Head of caudate nucleus (tissue), 42 donors: ENCODE measurements at regions not wholly inside any gene's neighbourhood (a gene's known extent, or its start where the extent isn't known, plus 50 kb on each side); places are given as distances from the start of the nearest gene placed in this dataset.

Source experiments
- DNase-seq, 42 donors: peaks; one replicate each; pipeline versions ENCODE4 v3.0.0 to v3.0.0-alpha.2; 2020 to 2021; ENCODE audit warnings: mixed read lengths in 7 of 42
- intact Hi-C: fragments of 100-400 bp; cut with DNase I; formaldehyde crosslinking; loops from one replicate; pipeline ENCODE4 v1.15.0; 2022

GRCh38 chr12:127223011-127223410, 1044.0 kb upstream of the TMEM132C start:
- intact Hi-C loops, result no loop called here
- DNase-seq, result no peak

- DNase-seq, result no peak
- intact Hi-C loops, result no loop called here
Measured at GRCh38 chr12:127223731-127224130, 1043.2 kb upstream of the TMEM132C start.

- intact Hi-C loops, result no loop called here
- no peak for DNase-seq
Measured at GRCh38 chr12:127230843-127231260, 1036.1 kb upstream of the TMEM132C start.

DNA sequence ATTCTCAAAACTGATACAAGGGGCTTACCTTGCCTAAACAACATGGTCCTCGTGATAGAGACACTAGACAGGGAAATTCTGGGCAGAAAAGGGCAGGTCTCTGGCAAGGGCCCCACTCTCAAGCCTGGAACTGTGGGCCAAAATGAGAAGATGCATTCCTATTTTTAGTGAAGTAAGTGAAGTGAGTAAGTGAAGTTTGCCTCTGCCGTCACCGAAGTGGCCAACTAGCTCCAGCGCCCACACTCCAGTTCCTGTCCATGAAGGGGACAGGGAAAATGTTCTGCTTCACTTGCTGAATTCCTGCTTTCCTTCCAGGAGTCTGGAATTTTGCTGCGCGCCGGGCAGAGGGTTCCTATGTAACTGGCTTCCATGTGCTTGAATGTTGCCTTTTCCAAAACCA, 1035.6 kb upstream of the TMEM132C start:
- no peak for DNase-seq
- intact Hi-C loops, result no loop called here

DNA sequence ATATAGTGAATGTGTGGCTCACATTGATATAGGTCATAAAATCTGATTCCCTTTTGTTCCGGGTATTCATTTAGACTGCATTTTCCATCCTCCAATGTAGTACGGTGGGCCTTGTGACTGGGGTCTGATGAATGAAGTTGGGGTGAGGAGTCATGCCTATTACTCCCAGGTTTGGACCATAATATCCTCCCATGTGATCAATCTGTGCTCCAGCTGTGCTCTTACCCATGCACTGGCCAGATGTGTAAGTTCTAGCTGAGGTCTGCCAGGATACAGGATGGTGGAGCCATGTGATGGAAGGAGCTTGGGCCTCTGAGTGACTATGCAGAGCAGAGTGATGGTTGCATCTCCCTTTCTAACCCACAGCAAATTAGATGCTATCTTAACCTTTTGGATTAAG, 1034.0 kb upstream of the TMEM132C start:
- no peak for DNase-seq
- intact Hi-C loops, result no loop called here

- DNase-seq, result peak in 1 of 42 donors; percentile 3
- intact Hi-C loops, result no loop called here
Measured at GRCh38 chr12:127235761-127236160, 1031.2 kb upstream of the TMEM132C start.

- DNase-seq, result no peak
- intact Hi-C loops, result no loop called here
Measured at GRCh38 chr12:127236491-127236890, 1030.5 kb upstream of the TMEM132C start.

GRCh38 chr12:127237151-127237550, 1029.8 kb upstream of the TMEM132C start:
- intact Hi-C loops, result no loop called here
- no peak for DNase-seq

DNA sequence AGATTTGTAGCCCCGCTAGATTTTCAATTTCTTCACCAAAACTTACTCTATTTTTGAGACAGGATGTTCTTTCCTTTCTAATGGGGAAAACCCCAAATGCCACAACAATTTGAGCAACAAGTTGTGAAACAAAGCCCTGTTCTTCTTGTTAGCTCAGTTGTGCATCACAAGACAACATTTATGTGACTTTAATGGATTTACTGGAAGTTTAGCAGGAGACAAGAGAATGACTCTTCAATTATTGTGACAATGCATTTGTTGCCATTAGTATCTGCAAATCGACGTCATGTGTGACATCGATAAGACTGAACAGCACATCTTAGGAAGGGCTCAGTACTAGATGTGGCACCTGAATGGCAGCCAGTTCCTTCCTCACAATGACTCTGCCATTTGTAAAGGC, 1028.9 kb upstream of the TMEM132C start:
- no peak for DNase-seq
- intact Hi-C loops, result no loop called here

DNA sequence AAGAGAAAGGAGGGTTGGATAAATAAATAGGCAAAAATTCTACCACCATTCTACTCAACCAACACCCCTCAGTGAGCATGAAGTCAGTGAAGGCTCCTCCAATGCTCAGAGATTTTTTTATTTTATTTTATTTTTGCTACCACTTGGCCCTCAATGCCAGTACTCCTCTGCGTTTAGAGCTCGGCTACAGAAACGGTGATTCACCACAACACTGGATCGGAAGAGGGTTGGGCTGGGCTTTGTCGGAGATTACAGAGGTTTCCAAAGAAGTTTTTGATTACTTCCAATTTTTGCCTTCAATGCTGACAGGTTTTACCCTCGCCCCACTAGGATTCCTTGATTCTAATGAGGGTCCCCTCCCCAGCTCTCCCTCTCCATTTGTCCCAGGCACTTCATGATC, 1027.2 kb upstream of the TMEM132C start:
- intact Hi-C loops, result no loop called here
- no peak for DNase-seq

GRCh38 chr12:127240249-127240929, 1026.6 kb upstream of the TMEM132C start:
- intact Hi-C loops, result no loop called here
- no peak for DNase-seq

DNA sequence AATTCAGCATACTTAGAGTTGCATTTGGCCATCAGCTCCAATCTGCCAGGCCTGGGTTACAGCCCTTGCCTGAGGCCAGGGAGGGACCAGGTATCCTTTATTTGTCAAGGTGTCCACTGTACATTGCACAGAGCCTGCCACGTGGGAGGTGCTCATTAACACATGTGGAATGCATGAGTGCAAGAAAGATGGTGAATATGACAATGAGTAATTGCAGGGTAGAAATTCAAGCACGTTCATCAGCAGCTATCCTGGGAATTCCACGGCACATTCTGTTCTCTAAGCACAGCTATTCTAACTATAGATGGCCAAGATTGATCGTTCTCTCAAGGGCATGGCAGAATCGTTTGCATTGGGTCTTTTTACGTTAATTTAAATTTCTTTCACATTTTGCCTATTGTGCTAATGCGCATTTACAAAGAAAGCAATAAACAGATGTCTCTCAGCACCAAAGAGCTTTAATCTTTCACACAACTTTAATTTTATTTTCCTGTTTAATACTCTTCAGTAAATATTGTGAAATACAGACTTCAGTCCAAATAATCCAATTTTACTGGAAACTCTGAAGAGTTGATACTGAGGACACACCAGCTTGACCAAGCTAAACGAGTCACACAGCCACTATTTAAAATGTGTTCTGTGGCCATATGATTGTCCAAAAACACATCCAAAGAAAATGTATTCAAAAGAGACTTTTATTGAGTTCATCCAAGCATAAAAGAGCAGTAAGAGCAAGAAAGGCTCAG, 1025.7 kb upstream of the TMEM132C start:
- DNase-seq, result no peak
- intact Hi-C loops, result no loop called here

GRCh38 chr12:127245009-127245408, 1022.0 kb upstream of the TMEM132C start:
- no peak for DNase-seq
- intact Hi-C loops, result no loop called here

GRCh38 chr12:127245437-127245836, 1021.5 kb upstream of the TMEM132C start:
- intact Hi-C loops, result no loop called here
- DNase-seq, result no peak

DNA sequence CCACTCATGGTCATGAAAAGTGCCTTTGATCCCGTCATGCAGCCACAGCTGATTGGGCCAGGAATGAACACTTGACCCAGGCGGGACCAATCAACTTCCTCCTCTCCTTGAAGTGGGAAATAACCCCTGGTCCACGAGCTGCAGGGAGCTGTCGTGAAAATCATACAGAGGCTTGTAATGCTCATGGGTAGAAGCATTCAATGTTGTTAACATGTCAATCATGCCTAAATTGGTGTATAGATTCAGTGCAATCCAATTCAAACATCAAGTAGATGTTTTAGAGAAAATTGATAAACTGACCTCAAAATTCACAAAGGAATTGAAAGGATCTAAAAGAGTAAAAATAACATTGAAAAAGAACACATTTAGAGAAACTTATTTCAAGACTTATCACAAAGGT, 1019.0 kb upstream of the TMEM132C start:
- intact Hi-C loops, result no loop called here
- no peak for DNase-seq

GRCh38 chr12:127249428-127249827, 1017.5 kb upstream of the TMEM132C start:
- no peak for DNase-seq
- intact Hi-C loops, result no loop called here

DNA sequence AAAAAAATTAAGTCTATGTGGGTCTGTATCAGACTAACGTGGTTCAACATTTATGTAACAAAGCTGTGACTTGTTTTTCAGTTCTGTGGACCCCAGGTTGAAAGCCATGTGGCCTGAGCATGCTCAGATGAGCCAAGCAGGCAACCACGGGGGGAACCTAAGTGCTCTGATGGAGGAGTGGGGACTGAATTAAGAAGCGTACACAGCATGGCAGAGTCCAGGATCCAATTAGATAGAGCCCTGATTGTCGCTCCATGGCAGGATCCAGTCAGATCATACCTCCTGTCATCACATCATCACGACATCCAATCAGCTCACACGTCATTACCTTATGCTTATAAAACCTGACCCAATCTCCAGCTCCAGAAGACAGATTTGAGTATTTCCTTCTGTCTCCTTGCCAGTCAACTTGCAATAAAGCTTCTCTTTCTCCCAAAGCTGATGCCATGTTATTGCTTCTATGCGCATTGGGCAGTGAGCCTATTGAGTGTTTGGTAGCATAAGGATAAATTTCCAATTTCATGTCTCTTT, 1013.1 kb upstream of the TMEM132C start:
- intact Hi-C loops, result no loop called here
- DNase-seq, result no peak

GRCh38 chr12:127254420-127254955, 1012.5 kb upstream of the TMEM132C start:
- intact Hi-C loops, result no loop called here
- no peak for DNase-seq

DNA sequence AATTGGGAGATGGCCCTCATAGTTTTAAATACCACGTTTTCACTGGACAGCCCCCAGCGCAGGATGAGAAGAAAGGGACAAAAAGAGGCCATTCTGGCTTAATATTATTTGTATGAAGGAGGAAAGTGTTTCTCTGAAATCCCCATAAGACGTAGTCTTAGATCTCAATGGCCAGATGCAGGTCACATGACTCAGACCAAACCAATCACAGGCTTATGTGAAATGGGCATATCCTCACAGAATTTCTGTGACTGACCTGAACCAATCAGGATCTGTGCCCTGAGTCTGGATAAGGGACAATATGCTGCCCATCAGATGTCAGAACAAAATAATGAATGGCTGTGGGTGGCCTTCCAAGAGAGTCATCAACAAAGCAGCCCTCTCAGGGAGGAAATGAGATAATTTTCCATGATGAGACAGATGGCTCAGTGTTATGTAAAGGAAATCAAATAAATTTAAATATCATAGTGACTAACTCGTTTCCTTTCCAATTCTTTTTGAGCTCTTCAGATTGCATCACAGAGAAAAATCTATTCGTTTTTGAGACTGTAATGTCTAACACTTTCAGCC, 1009.5 kb upstream of the TMEM132C start:
- intact Hi-C loops, result no loop called here
- no peak for DNase-seq

- intact Hi-C loops, result no loop called here
- DNase-seq, result no peak
Measured at GRCh38 chr12:127260531-127260930, 1006.4 kb upstream of the TMEM132C start.
